Activated naive CD4-positive, alpha-beta T cell treated with anti-CD3 and anti-CD28 coated beads for 36 hours (primary cell): ENCODE measurements at regions not wholly inside any gene's neighbourhood (a gene's known extent, or its start where the extent isn't known, plus 50 kb on each side); places are given as distances from the start of the nearest gene placed in this dataset.

Experiments
- CTCF ChIA-PET: fragments of 350-600 bp; sonication (Branson Sonifier 250); formaldehyde crosslinking; loops from one replicate; lab custom pipeline; 2021; ENCODE audit warnings: antibody characterized with exemption; lab: Charles Lee
- DNase-seq: peaks from one replicate; pipeline ENCODE4 v3.0.0-alpha.2; 2020
- H3K27ac Mint-ChIP-seq: one replicate; pipeline ENCODE4 v1.8.0; 2021; ENCODE audit warnings: mild to moderate bottlenecking, mixed read lengths
- H3K27me3 Mint-ChIP-seq: one replicate; pipeline ENCODE4 v1.8.0; 2021; ENCODE audit warnings: low read depth, mixed read lengths
- H3K36me3 Mint-ChIP-seq: one replicate; pipeline ENCODE4 v1.8.0; 2021; ENCODE audit warnings: low read depth, mixed read lengths
- H3K4me1 Mint-ChIP-seq: one replicate; pipeline ENCODE4 v1.8.0; 2021; ENCODE audit warnings: low read depth, mixed read lengths
- H3K4me3 Mint-ChIP-seq: one replicate; pipeline ENCODE4 v1.8.0; 2021; ENCODE audit warnings: mild to moderate bottlenecking, moderate library complexity, mixed read lengths
- H3K9me3 Mint-ChIP-seq: one replicate; pipeline ENCODE4 v1.8.0; 2021; ENCODE audit warnings: mixed read lengths
- intact Hi-C: fragments of 100-400 bp; cut with micrococcal nuclease; formaldehyde crosslinking; loops from one replicate; pipeline ENCODE4 v1.15.1; 2023

DNA sequence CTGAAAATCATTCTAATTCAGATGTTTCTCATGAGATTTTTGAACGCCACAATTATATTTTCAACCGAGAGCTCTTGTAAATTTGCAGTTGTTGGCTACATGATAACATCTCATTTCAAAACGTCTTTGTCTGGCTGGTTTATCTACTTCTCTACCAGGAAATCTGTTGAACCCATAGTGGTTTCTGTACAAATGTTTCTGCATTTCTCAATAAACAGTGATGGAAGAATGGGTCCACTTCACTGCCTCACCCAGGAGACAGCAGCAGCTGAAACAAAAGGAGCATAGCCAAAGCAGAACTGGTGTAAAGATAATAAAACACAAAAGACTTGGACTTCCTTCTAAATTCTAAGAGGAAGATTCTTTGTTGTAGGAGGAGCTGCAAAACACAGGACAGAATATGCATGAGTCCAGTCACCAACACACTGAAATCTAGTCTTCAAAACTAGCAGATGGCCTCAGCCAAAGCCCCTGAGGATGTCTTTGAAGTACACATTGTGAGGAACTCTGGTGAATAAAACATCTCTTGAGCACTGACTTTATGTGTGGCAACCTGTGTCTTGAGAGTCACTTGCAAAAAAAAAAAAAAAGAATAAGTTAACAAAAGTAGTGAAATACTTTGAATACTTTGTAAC, 68.6 kb upstream of the FGF14 start:
- Mint-ChIP-seq H3K4me3 (no peak overlapping the region), H3K27me3 (peaks cover 22% of the 10 kb centered on the region), H3K27ac (no peak overlapping the region), H3K4me1 (no peaks in the 10 kb centered on the region), H3K36me3 (no peaks in the 10 kb centered on the region), H3K9me3 (no peaks in the 10 kb centered on the region)
- intact Hi-C loops, result no loop called here
- CTCF ChIA-PET, result no interaction called here
- DNase-seq, result no peak

GRCh38 chr13:102466610-102467190, 64.9 kb upstream of the FGF14 start:
- intact Hi-C loops, result no loop called here
- no peaks in the 10 kb centered on the region for H3K4me1 Mint-ChIP-seq
- no peaks in the 10 kb centered on the region for H3K9me3 Mint-ChIP-seq
- H3K27ac Mint-ChIP-seq, result no peak overlapping the region
- H3K4me3 Mint-ChIP-seq, result no peak overlapping the region
- peaks cover 26% of the 10 kb centered on the region for H3K27me3 Mint-ChIP-seq
- CTCF ChIA-PET, result interaction anchor here (3.4 kb wide), 1 partner anchor 10 kb away, joined by 9 read pairs; no protein-coding TSS in a partner anchor
- DNase-seq, result no peak
- no peaks in the 10 kb centered on the region for H3K36me3 Mint-ChIP-seq

DNA sequence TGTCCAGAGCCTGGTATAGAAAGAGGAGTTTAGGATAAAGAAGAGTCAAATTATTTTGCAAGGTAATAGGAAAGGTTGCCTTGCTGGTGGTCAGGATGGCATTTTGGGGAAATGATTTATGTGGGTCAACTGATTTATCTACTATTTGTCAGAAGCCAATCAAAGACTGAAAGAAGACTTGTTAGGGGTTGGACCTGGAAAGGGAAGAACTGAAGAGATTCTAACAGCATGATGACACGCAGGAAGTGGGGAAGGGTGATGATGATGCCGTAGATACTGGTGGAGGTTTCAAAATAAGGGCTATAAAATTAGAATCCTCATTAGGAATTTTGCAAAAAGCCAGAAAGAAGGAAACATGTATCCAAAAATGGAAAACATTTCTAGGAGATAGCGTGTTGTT, 60.7 kb upstream of the FGF14 start:
- Mint-ChIP-seq H3K4me3 (no peak overlapping the region), H3K27ac (no peak overlapping the region), H3K36me3 (no peaks in the 10 kb centered on the region), H3K27me3 (peaks cover 14% of the 10 kb centered on the region), H3K4me1 (peaks cover 1% of the 10 kb centered on the region), H3K9me3 (no peaks in the 10 kb centered on the region)
- intact Hi-C loops, result no loop called here
- DNase-seq, result no peak
- CTCF ChIA-PET, result no interaction called here

GRCh38 chr13:102461302-102461701, 59.5 kb upstream of the FGF14 start:
- Mint-ChIP-seq H3K9me3 (no peaks in the 10 kb centered on the region), H3K4me1 (peaks cover 6% of the 10 kb centered on the region), H3K4me3 (no peak overlapping the region), H3K27ac (no peak overlapping the region), H3K27me3 (peaks cover 11% of the 10 kb centered on the region), H3K36me3 (no peaks in the 10 kb centered on the region)
- intact Hi-C loops, result no loop called here
- CTCF ChIA-PET, result no interaction called here
- no peak for DNase-seq

- Mint-ChIP-seq H3K27ac (no peak overlapping the region), H3K27me3 (peaks cover 9% of the 10 kb centered on the region), H3K4me1 (peaks cover 6% of the 10 kb centered on the region), H3K36me3 (no peaks in the 10 kb centered on the region), H3K9me3 (no peaks in the 10 kb centered on the region), H3K4me3 (no peak overlapping the region)
- DNase-seq, result no peak
- CTCF ChIA-PET, result no interaction called here
- intact Hi-C loops, result no loop called here
Observed at GRCh38 chr13:102460806-102461205, 59.0 kb upstream of the FGF14 start.

DNA sequence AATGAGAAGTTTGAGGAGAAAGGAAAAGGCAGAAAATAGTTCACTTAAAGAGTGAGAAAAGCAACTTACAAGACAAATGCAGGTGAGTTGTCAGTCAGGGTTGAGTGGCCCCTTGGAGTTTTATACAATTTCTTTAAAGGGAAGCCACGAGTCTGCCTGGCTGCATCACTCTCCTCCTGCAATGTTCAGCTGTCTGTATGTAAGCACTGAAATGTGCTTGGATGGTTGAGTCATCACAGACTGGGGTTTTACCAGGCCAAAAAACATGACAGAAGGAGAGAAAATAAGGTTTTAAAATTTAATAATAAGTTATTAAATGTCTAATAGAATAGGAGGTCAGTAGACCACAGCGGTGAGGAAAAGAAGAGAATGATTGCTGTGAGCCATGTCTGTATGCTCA, 51.0 kb upstream of the FGF14 start:
- no peaks in the 10 kb centered on the region for H3K9me3 Mint-ChIP-seq
- intact Hi-C loops, result no loop called here
- H3K4me1 Mint-ChIP-seq, result peaks cover 6% of the 10 kb centered on the region
- H3K36me3 Mint-ChIP-seq, result no peaks in the 10 kb centered on the region
- DNase-seq, result no peak
- CTCF ChIA-PET, result interaction anchor here (0.6 kb wide), 1 partner anchor 332 kb away, joined by 3 read pairs; no protein-coding TSS in a partner anchor
- no peak overlapping the region for H3K27ac Mint-ChIP-seq
- no peak overlapping the region for H3K4me3 Mint-ChIP-seq
- H3K27me3 Mint-ChIP-seq, result peaks cover 2% of the 10 kb centered on the region
